ENCODE measurements at regions not wholly inside any gene's neighbourhood (a gene's known extent, or its start where the extent isn't known, plus 50 kb on each side); places are given as distances from the start of the nearest gene placed in this dataset.
"Not testable (repeated sequence)": the region's sequence is repeated elsewhere in the genome, so short reads cannot be mapped to it uniquely, and the experiment has no call there.

- TF ChIP-seq CREB1 (CRISPR knock-in tag; IDR thresholded peaks at IDR 0.05); USF2 (CRISPR knock-in tag; IDR thresholded peaks at IDR 0.05); SMAD3 (CRISPR knock-in tag; IDR thresholded peaks at IDR 0.05; ENCODE audit: borderline replicate concordance): not testable (repeated sequence)
These were observed 300.2 kb upstream of the TNC start for GRCh38 chr9:115418181-115418580.
